Mesendoderm (in vitro differentiated cells): ENCODE measurements at regions not wholly inside any gene's neighbourhood (a gene's known extent, or its start where the extent isn't known, plus 50 kb on each side); places are given as distances from the start of the nearest gene placed in this dataset.

Experiments used
- DNase-seq: peaks from one replicate; pipeline ENCODE4 v3.0.0; 2013
- H2AK5ac ChIP-seq: 2 replicates; pipeline ENCODE4 v1.6.1; 2013; ENCODE audit warnings: low read length, inconsistent platforms
- H2BK120ac ChIP-seq: 2 replicates; pipeline ENCODE4 v1.6.1; 2013; ENCODE audit warnings: low read depth, mild to moderate bottlenecking, low read length, moderate library complexity, mixed read lengths
- H2BK15ac ChIP-seq: replicated peaks from 2 replicates; pipeline ENCODE4 v1.6.1; 2013; ENCODE audit warnings: low read depth, mild to moderate bottlenecking, moderate library complexity
- H2BK5ac ChIP-seq: 2 replicates; pipeline ENCODE4 v1.6.1; 2013; ENCODE audit warnings: low read length, inconsistent platforms
- H3K18ac ChIP-seq: 2 replicates; pipeline ENCODE4 v1.6.1; 2013; ENCODE audit warnings: mild to moderate bottlenecking, low read length, mixed read lengths
- H3K23ac ChIP-seq: one replicate; pipeline ENCODE4 v1.6.1; 2013; ENCODE audit warnings: low read length
- H3K27ac ChIP-seq: 2 replicates; pipeline ENCODE4 v1.5.1; 2013; ENCODE audit warnings: low read depth, mild to moderate bottlenecking, inconsistent platforms, low read length, moderate library complexity
- H3K27me3 ChIP-seq: 2 replicates; pipeline ENCODE4 v1.6.1; 2013; ENCODE audit warnings: low read length, control low read depth, mild to moderate bottlenecking, inconsistent platforms; ENCODE audit not compliant: insufficient read depth, poor library complexity
- H3K36me3 ChIP-seq: 2 replicates; pipeline ENCODE4 v1.6.1; 2013; ENCODE audit warnings: low read length, inconsistent platforms; ENCODE audit not compliant: control insufficient read depth, insufficient read depth
- H3K4ac ChIP-seq: one replicate; pipeline ENCODE4 v1.6.1; 2013; ENCODE audit warnings: low read depth, mild to moderate bottlenecking, low read length, moderate library complexity
- H3K4me1 ChIP-seq: 2 replicates; pipeline ENCODE4 v1.6.1; 2013; ENCODE audit warnings: low read depth, low read length, inconsistent platforms; ENCODE audit not compliant: control insufficient read depth
- H3K4me2 ChIP-seq: 2 replicates; pipeline ENCODE4 v1.6.1; 2013; ENCODE audit warnings: low read length
- H3K4me3 ChIP-seq: 2 replicates; pipeline ENCODE4 v1.5.1; 2013; ENCODE audit warnings: mild to moderate bottlenecking, low read length
- H3K56ac ChIP-seq: one replicate; pipeline ENCODE4 v1.6.1; 2013; ENCODE audit warnings: low read length
- H3K79me1 ChIP-seq: 2 replicates; pipeline ENCODE4 v1.6.1; 2013; ENCODE audit warnings: low read length, inconsistent platforms
- H3K79me2 ChIP-seq: 2 replicates; pipeline ENCODE4 v1.6.1; 2013; ENCODE audit warnings: mild to moderate bottlenecking, low read length; ENCODE audit not compliant: control insufficient read depth, insufficient read depth
- H3K9ac ChIP-seq: 2 replicates; pipeline ENCODE4 v1.6.1; 2013; ENCODE audit warnings: low read length, inconsistent platforms
- H4K5ac ChIP-seq: one replicate; pipeline ENCODE4 v1.6.1; 2013; ENCODE audit warnings: low read length
- H4K8ac ChIP-seq: one replicate; pipeline ENCODE4 v1.6.1; 2013; ENCODE audit warnings: low read depth, mild to moderate bottlenecking, control low read depth, low read length, moderate library complexity
- WGBS: extraction: QIAGEN DNeasy Blood & Tissue Kit; methylation state at CpG from one replicate; pipeline ENCODE4 v1.1.7; 2013; ENCODE audit warnings: low lambda C conversion rate, missing lambda C conversion rate; ENCODE audit not compliant: insufficient coverage; ENCODE audit errors: extremely low coverage; 5-methylcytosine and 5-hydroxymethylcytosine counted together

- no CpG with 5 or more reads among the region's 1 CpG for WGBS
- no peak overlapping the region for H3K4ac ChIP-seq
These were observed 499.6 kb upstream of the C1orf87 start for GRCh38 chr1:60573121-60573520.

GRCh38 chr1:60572378-60572777, 498.8 kb upstream of the C1orf87 start:
- Histone ChIP-seq H3K23ac (no peak overlapping the region), H3K4ac (no peak overlapping the region), H3K27me3 (no peaks in the 10 kb centered on the region), H2BK120ac (no peak overlapping the region), H3K18ac (no peak overlapping the region), H2AK5ac (no peak overlapping the region), H3K36me3 (no peaks in the 10 kb centered on the region), H3K79me2 (no peaks in the 10 kb centered on the region), H3K4me1 (no peaks in the 10 kb centered on the region), H3K4me3 (no peak overlapping the region), H3K9ac (no peak overlapping the region), H2BK5ac (no peak overlapping the region), H3K56ac (no peak overlapping the region), H2BK15ac (no peak overlapping the region), H3K27ac (no peak overlapping the region), H3K79me1 (no peaks in the 10 kb centered on the region), H3K4me2 (no peak overlapping the region), H4K8ac (no peak overlapping the region), H4K5ac (no peak overlapping the region)
- DNase-seq = no peak
- WGBS = no CpG with 5 or more reads among the region's 4 CpGs

More at GRCh38 chr1:60573121-60573520, 499.6 kb upstream of the C1orf87 start:
- Histone ChIP-seq H3K9ac (no peak overlapping the region), H3K27me3 (no peaks in the 10 kb centered on the region), H3K36me3 (no peaks in the 10 kb centered on the region), H3K79me1 (no peaks in the 10 kb centered on the region), H4K5ac (no peak overlapping the region), H3K4me3 (no peak overlapping the region), H3K79me2 (no peaks in the 10 kb centered on the region), H4K8ac (no peak overlapping the region), H3K4me1 (no peaks in the 10 kb centered on the region), H2BK5ac (no peak overlapping the region), H3K18ac (no peak overlapping the region), H2BK15ac (no peak overlapping the region), H3K27ac (no peak overlapping the region), H2AK5ac (no peak overlapping the region), H3K4me2 (no peak overlapping the region), H3K56ac (no peak overlapping the region), H3K23ac (no peak overlapping the region), H2BK120ac (no peak overlapping the region)
- DNase-seq = no peak

- H3K79me1 ChIP-seq = no peaks in the 10 kb centered on the region
- WGBS = no CpG with 5 or more reads among the region's 1 CpG
- H2BK120ac ChIP-seq = no peak overlapping the region
- H3K9ac ChIP-seq = no peak overlapping the region
- no peak overlapping the region for H2BK15ac ChIP-seq
- H3K4me2 ChIP-seq = no peak overlapping the region
- no peak overlapping the region for H3K23ac ChIP-seq
- H3K18ac ChIP-seq = no peak overlapping the region
- H3K36me3 ChIP-seq = no peaks in the 10 kb centered on the region
- no peak overlapping the region for H2AK5ac ChIP-seq
- H4K8ac ChIP-seq = no peak overlapping the region
- H4K5ac ChIP-seq = no peak overlapping the region
- no peaks in the 10 kb centered on the region for H3K4me1 ChIP-seq
- H3K56ac ChIP-seq = no peak overlapping the region
- no peak overlapping the region for H3K4me3 ChIP-seq
- no peaks in the 10 kb centered on the region for H3K27me3 ChIP-seq
- no peaks in the 10 kb centered on the region for H3K79me2 ChIP-seq
- H3K4ac ChIP-seq = no peak overlapping the region
- no peak overlapping the region for H2BK5ac ChIP-seq
- no peak for DNase-seq
- H3K27ac ChIP-seq = no peak overlapping the region
These were observed 498.2 kb upstream of the C1orf87 start for GRCh38 chr1:60571811-60572210.

GRCh38 chr1:60569189-60569588, 495.6 kb upstream of the C1orf87 start:
- H3K79me1 ChIP-seq = no peaks in the 10 kb centered on the region
- H3K4me3 ChIP-seq = no peak overlapping the region
- H2BK15ac ChIP-seq = no peak overlapping the region
- H2BK120ac ChIP-seq = no peak overlapping the region
- H4K5ac ChIP-seq = no peak overlapping the region
- H3K23ac ChIP-seq = no peak overlapping the region
- H3K18ac ChIP-seq = no peak overlapping the region
- H3K9ac ChIP-seq = no peak overlapping the region
- no peak overlapping the region for H3K4me2 ChIP-seq
- no peaks in the 10 kb centered on the region for H3K79me2 ChIP-seq
- no peak overlapping the region for H3K27ac ChIP-seq
- no peak for DNase-seq
- no peaks in the 10 kb centered on the region for H3K27me3 ChIP-seq
- no peak overlapping the region for H2BK5ac ChIP-seq
- H3K4ac ChIP-seq = no peak overlapping the region
- H2AK5ac ChIP-seq = no peak overlapping the region
- no CpG with 5 or more reads among the region's 2 CpGs for WGBS
- H3K4me1 ChIP-seq = no peaks in the 10 kb centered on the region
- no peak overlapping the region for H4K8ac ChIP-seq
- H3K56ac ChIP-seq = no peak overlapping the region
- no peaks in the 10 kb centered on the region for H3K36me3 ChIP-seq

- Histone ChIP-seq H3K18ac (no peak overlapping the region), H3K9ac (no peak overlapping the region), H3K4ac (no peak overlapping the region), H3K79me2 (no peaks in the 10 kb centered on the region), H2AK5ac (no peak overlapping the region), H3K4me2 (no peak overlapping the region), H3K27me3 (no peaks in the 10 kb centered on the region), H3K36me3 (no peaks in the 10 kb centered on the region), H2BK120ac (no peak overlapping the region), H4K8ac (no peak overlapping the region), H3K4me1 (no peaks in the 10 kb centered on the region), H3K56ac (no peak overlapping the region), H4K5ac (no peak overlapping the region), H2BK15ac (no peak overlapping the region), H3K23ac (no peak overlapping the region), H3K4me3 (no peak overlapping the region), H2BK5ac (no peak overlapping the region), H3K79me1 (no peaks in the 10 kb centered on the region), H3K27ac (no peak overlapping the region)
- DNase-seq = no peak
These were observed 493.7 kb upstream of the C1orf87 start for GRCh38 chr1:60567256-60567655.

- no peak overlapping the region for H4K5ac ChIP-seq
- H4K8ac ChIP-seq = no peak overlapping the region
- no peak for DNase-seq
- no peak overlapping the region for H3K4me2 ChIP-seq
- no peak overlapping the region for H2BK120ac ChIP-seq
- H2AK5ac ChIP-seq = no peak overlapping the region
- no CpG with 5 or more reads among the region's 2 CpGs for WGBS
- H3K79me1 ChIP-seq = no peaks in the 10 kb centered on the region
- H3K56ac ChIP-seq = no peak overlapping the region
- H3K18ac ChIP-seq = no peak overlapping the region
- no peaks in the 10 kb centered on the region for H3K36me3 ChIP-seq
- no peak overlapping the region for H3K9ac ChIP-seq
- H3K79me2 ChIP-seq = no peaks in the 10 kb centered on the region
- H2BK5ac ChIP-seq = no peak overlapping the region
- no peak overlapping the region for H2BK15ac ChIP-seq
- no peak overlapping the region for H3K4ac ChIP-seq
- no peak overlapping the region for H3K4me3 ChIP-seq
- H3K4me1 ChIP-seq = no peaks in the 10 kb centered on the region
- no peak overlapping the region for H3K23ac ChIP-seq
- no peaks in the 10 kb centered on the region for H3K27me3 ChIP-seq
- no peak overlapping the region for H3K27ac ChIP-seq
These were observed 491.6 kb upstream of the C1orf87 start for GRCh38 chr1:60564916-60565750.
